AG04450 (cell line): ENCODE measurements at regions not wholly inside any gene's neighbourhood (a gene's known extent, or its start where the extent isn't known, plus 50 kb on each side); places are given as distances from the start of the nearest gene placed in this dataset.
"Not testable (repeated sequence)": the region's sequence is repeated elsewhere in the genome, so short reads cannot be mapped to it uniquely, and the experiment has no call there.

Experiments
- CTCF ChIA-PET: fragments of 300-600, 350-600 bp; formaldehyde crosslinking; extraction: SDS; loops from one replicate; lab custom pipeline; 2022; ENCODE audit warnings: antibody characterized with exemption, inconsistent platforms; lab: Charles Lee
- POLR2A ChIA-PET: fragments of 350-600 bp; formaldehyde crosslinking; extraction: SDS; loops from one replicate; lab custom pipeline; 2021; ENCODE audit warnings: antibody characterized with exemption, inconsistent platforms; lab: Yijun Ruan, JAX
- DNase-seq: peaks from one replicate; pipeline ENCODE4 v3.0.0-alpha.2; 2011; ENCODE audit warnings: low read depth, low spot score
- H3K27ac ChIP-seq: one replicate; pipeline ENCODE4 v1.5.1; 2012; ENCODE audit warnings: low read depth, low read length, control low read depth
- H3K27me3 ChIP-seq: one replicate; pipeline ENCODE4 v1.6.0; 2012; ENCODE audit warnings: low read length; ENCODE audit not compliant: control insufficient read depth, insufficient read depth
- H3K4me3 ChIP-seq: 2 replicates; pipeline ENCODE4 v1.5.1; 2011; ENCODE audit warnings: mild to moderate bottlenecking, low read depth, low read length, control low read depth
- H3K9me3 ChIP-seq: 2 replicates; pipeline ENCODE4 v1.5.1; 2012; ENCODE audit warnings: low read length; ENCODE audit not compliant: control insufficient read depth, insufficient read depth

- DNase-seq, POLR2A ChIA-PET, CTCF ChIA-PET: not testable (repeated sequence)
- Histone ChIP-seq H3K9me3 (peaks cover 18% of the 10 kb centered on the region), H3K27me3 (peaks cover 14% of the 10 kb centered on the region), H3K27ac (peak overlapping the region; percentile 21), H3K4me3 (peak overlapping the region; percentile 62)
Observed at GRCh38 chr9:62798884-62799850, 1609.3 kb downstream of the SPATA31A7 start.

GRCh38 chr9:62799851-62800371, 1610.1 kb downstream of the SPATA31A7 start:
- H3K27ac ChIP-seq, result peak overlapping the region; percentile 21
- POLR2A ChIA-PET, CTCF ChIA-PET, DNase-seq: not testable (repeated sequence)
- peak overlapping the region; percentile 62 for H3K4me3 ChIP-seq
- H3K9me3 ChIP-seq, result peaks cover 18% of the 10 kb centered on the region
- H3K27me3 ChIP-seq, result peaks cover 14% of the 10 kb centered on the region

- peak overlapping the region; percentile 62 for H3K4me3 ChIP-seq
- CTCF ChIA-PET, DNase-seq, H3K27ac ChIP-seq, POLR2A ChIA-PET: not testable (repeated sequence)
- peaks cover 18% of the 10 kb centered on the region for H3K9me3 ChIP-seq
- peaks cover 14% of the 10 kb centered on the region for H3K27me3 ChIP-seq
Observed at GRCh38 chr9:62800451-62801371, 1610.9 kb downstream of the SPATA31A7 start.

GRCh38 chr9:62801372-62801811, 1611.6 kb downstream of the SPATA31A7 start:
- CTCF ChIA-PET, POLR2A ChIA-PET, DNase-seq: not testable (repeated sequence)
- Histone ChIP-seq H3K27ac (peak overlapping the region; percentile 47), H3K27me3 (peaks cover 14% of the 10 kb centered on the region), H3K4me3 (peak overlapping the region; percentile 62), H3K9me3 (peaks cover 18% of the 10 kb centered on the region)

- CTCF ChIA-PET, POLR2A ChIA-PET: not testable (repeated sequence)
- Histone ChIP-seq H3K27me3 (peaks cover 14% of the 10 kb centered on the region), H3K27ac (peak overlapping the region; percentile 70), H3K4me3 (peak overlapping the region; percentile 62), H3K9me3 (peaks cover 18% of the 10 kb centered on the region)
- DNase-seq, result peak; percentile 32
Observed at GRCh38 chr9:62801961-62802718, 1612.3 kb downstream of the SPATA31A7 start.

GRCh38 chr9:62802719-62803079, 1612.9 kb downstream of the SPATA31A7 start:
- Histone ChIP-seq H3K27ac (peak overlapping the region; percentile 70), H3K9me3 (peaks cover 18% of the 10 kb centered on the region), H3K4me3 (peak overlapping the region; percentile 62), H3K27me3 (peaks cover 14% of the 10 kb centered on the region)
- CTCF ChIA-PET, POLR2A ChIA-PET, DNase-seq: not testable (repeated sequence)

- DNase-seq, POLR2A ChIA-PET, CTCF ChIA-PET, H3K27ac ChIP-seq: not testable (repeated sequence)
- peak overlapping the region; percentile 37 for H3K4me3 ChIP-seq
- H3K9me3 ChIP-seq, result peaks cover 18% of the 10 kb centered on the region
- peaks cover 14% of the 10 kb centered on the region for H3K27me3 ChIP-seq
Observed at GRCh38 chr9:62803099-62803498, 1613.3 kb downstream of the SPATA31A7 start.

GRCh38 chr9:62804314-62804713, 1614.5 kb downstream of the SPATA31A7 start:
- CTCF ChIA-PET, result interaction anchor here (0.6 kb wide), 1 partner anchor 1013 kb away, joined by 5 read pairs; no protein-coding TSS in a partner anchor
- Histone ChIP-seq H3K27ac (peak overlapping the region; percentile 21), H3K9me3 (peaks cover 18% of the 10 kb centered on the region)
- H3K27me3 ChIP-seq, DNase-seq, H3K4me3 ChIP-seq, POLR2A ChIA-PET: not testable (repeated sequence)

- H3K27ac ChIP-seq, H3K4me3 ChIP-seq, CTCF ChIA-PET, POLR2A ChIA-PET, DNase-seq, H3K27me3 ChIP-seq, H3K9me3 ChIP-seq: not testable (repeated sequence)
Observed at GRCh38 chr9:62807424-62807823, 1617.6 kb downstream of the SPATA31A7 start.

- H3K4me3 ChIP-seq, CTCF ChIA-PET, POLR2A ChIA-PET, DNase-seq, H3K27ac ChIP-seq, H3K9me3 ChIP-seq, H3K27me3 ChIP-seq: not testable (repeated sequence)
Observed at GRCh38 chr9:62808081-62808480, 1618.2 kb downstream of the SPATA31A7 start.
